IMR-90 (cell line): ENCODE measurements at regions not wholly inside any gene's neighbourhood (a gene's known extent, or its start where the extent isn't known, plus 50 kb on each side); places are given as distances from the start of the nearest gene placed in this dataset.

Experiments
- ATAC-seq: fragments of 200-7000 bp; cut with Tn5 transposase; 2 replicates; pipeline ENCODE4 v1.9.1; 2020; ENCODE audit warnings: low read depth, mild to moderate bottlenecking, moderate library complexity
- BruUV-seq: library from RNA; stranded (reverse); fragments of 400-500 nt; replicated peaks from 2 replicates; lab custom pipeline; 2021; lab: Mats Ljungman, UMichigan
- CTCF ChIA-PET: fragments of 300-600 bp; formaldehyde crosslinking; extraction: SDS; loops from one replicate; lab custom pipeline; 2021; ENCODE audit warnings: antibody characterized with exemption; lab: Yijun Ruan, JAX
- POLR2A ChIA-PET: fragments of 300-600 bp; sonication (Branson Sonifier 250); formaldehyde crosslinking; loops from one replicate; lab custom pipeline; 2022; ENCODE audit warnings: antibody characterized with exemption; ENCODE audit not compliant: unreplicated experiment; lab: Charles Lee
- DNase-seq: peaks from one replicate; pipeline ENCODE4 v3.0.0; 2013
- H2AFZ ChIP-seq: replicated peaks from 2 replicates; pipeline ENCODE3; 2013; ENCODE audit warnings: low read length, mild to moderate bottlenecking; ENCODE audit not compliant: poor library complexity
- H2AK5ac ChIP-seq: 2 replicates; pipeline ENCODE4 v1.6.1; 2013; ENCODE audit warnings: low read depth, low read length, inconsistent platforms
- H2AK9ac ChIP-seq: replicated peaks from 2 replicates; pipeline ENCODE3; 2013; ENCODE audit warnings: mild to moderate bottlenecking, low read depth, low read length, moderate library complexity; ENCODE audit not compliant: poor library complexity
- H2BK120ac ChIP-seq: 2 replicates; pipeline ENCODE4 v1.6.1; 2013; ENCODE audit warnings: low read depth, low read length, inconsistent platforms
- H2BK15ac ChIP-seq: 3 replicates; pipeline ENCODE4 v1.6.1; 2013; ENCODE audit warnings: low read depth, low read length, inconsistent platforms
- H2BK20ac ChIP-seq: 2 replicates; pipeline ENCODE4 v1.6.1; 2013; ENCODE audit warnings: low read depth, mild to moderate bottlenecking, inconsistent platforms, low read length, moderate library complexity
- H2BK5ac ChIP-seq: 2 replicates; pipeline ENCODE4 v1.6.1; 2013; ENCODE audit warnings: mild to moderate bottlenecking, low read depth, low read length, inconsistent platforms; ENCODE audit not compliant: poor library complexity, severe bottlenecking
- H3K14ac ChIP-seq: replicated peaks from 2 replicates; pipeline ENCODE4 v1.6.1; 2013; ENCODE audit warnings: low read depth, low read length, inconsistent platforms
- H3K18ac ChIP-seq: 2 replicates; pipeline ENCODE4 v1.6.1; 2013; ENCODE audit warnings: low read depth, low read length, control low read depth
- H3K23ac ChIP-seq: 2 replicates; pipeline ENCODE4 v1.6.1; 2013; ENCODE audit warnings: low read depth, low read length, inconsistent platforms
- H3K27ac ChIP-seq: 2 replicates; pipeline ENCODE4 v1.5.1; 2013; ENCODE audit warnings: mild to moderate bottlenecking, control low read depth, low read length; ENCODE audit not compliant: insufficient read depth
- H3K27me3 ChIP-seq: 2 replicates; pipeline ENCODE4 v1.6.1; 2013; ENCODE audit warnings: low read length; ENCODE audit not compliant: control insufficient read depth, insufficient read depth
- H3K36me3 ChIP-seq: 2 replicates; pipeline ENCODE4 v1.6.1; 2013; ENCODE audit warnings: low read length, mixed read lengths; ENCODE audit not compliant: control insufficient read depth, insufficient read depth
- H3K4ac ChIP-seq: 2 replicates; pipeline ENCODE4 v1.6.1; 2013; ENCODE audit warnings: low read depth, low read length, inconsistent platforms
- H3K4me1 ChIP-seq: 2 replicates; pipeline ENCODE4 v1.6.1; 2013; ENCODE audit warnings: low read length, mixed read lengths; ENCODE audit not compliant: control insufficient read depth, insufficient read depth
- H3K4me2 ChIP-seq: 2 replicates; pipeline ENCODE4 v1.6.1; 2013; ENCODE audit warnings: low read depth, mild to moderate bottlenecking, control low read depth, low read length, moderate library complexity
- H3K4me3 ChIP-seq: 2 replicates; pipeline ENCODE4 v1.5.1; 2013; ENCODE audit warnings: low read depth, mild to moderate bottlenecking, control low read depth, low read length, moderate library complexity; ENCODE audit not compliant: insufficient read depth
- H3K56ac ChIP-seq: 2 replicates; pipeline ENCODE4 v1.6.1; 2013; ENCODE audit warnings: low read length, inconsistent platforms; ENCODE audit not compliant: insufficient read depth; ENCODE audit errors: extremely low read depth
- H3K79me1 ChIP-seq, 2 experiments: 2 replicates each; pipeline ENCODE4 v1.6.1; 2013; ENCODE audit warnings: low read length in 2 of 2, inconsistent platforms in 1 of 2, low read depth in 1 of 2
- H3K9ac ChIP-seq: 2 replicates; pipeline ENCODE4 v1.6.1; 2013; ENCODE audit warnings: low read depth, low read length, control low read depth
- H3K9me1 ChIP-seq: 2 replicates; pipeline ENCODE4 v1.6.1; 2013; ENCODE audit warnings: low read length, inconsistent platforms; ENCODE audit not compliant: insufficient read depth
- H3K9me3 ChIP-seq: 2 replicates; pipeline ENCODE4 v1.6.1; 2013; ENCODE audit warnings: low read length; ENCODE audit not compliant: control insufficient read depth, insufficient read depth
- H4K20me1 ChIP-seq: 2 replicates; pipeline ENCODE4 v1.6.1; 2013; ENCODE audit warnings: low read length, inconsistent platforms; ENCODE audit not compliant: insufficient read depth
- H4K5ac ChIP-seq: 2 replicates; pipeline ENCODE4 v1.6.1; 2013; ENCODE audit warnings: mild to moderate bottlenecking, low read depth, low read length, control low read depth
- H4K8ac ChIP-seq, 2 experiments: 2 replicates each; pipeline ENCODE4 v1.6.1; 2013; ENCODE audit warnings: low read depth in 2 of 2, low read length in 2 of 2, control low read depth in 1 of 2, inconsistent platforms in 1 of 2
- H4K91ac ChIP-seq: 2 replicates; pipeline ENCODE4 v1.6.1; 2013; ENCODE audit warnings: low read depth, low read length, inconsistent platforms; ENCODE audit not compliant: insufficient read depth
- BHLHE40 ChIP-seq: fragments of 150-350 bp; IDR thresholded peaks from 2 replicates; pipeline ENCODE4 v1.6.1; 2016; ENCODE audit warnings: mild to moderate bottlenecking, low read depth, low read length
- CEBPB ChIP-seq: IDR thresholded peaks from 2 replicates; pipeline ENCODE4 v1.6.1; 2012; ENCODE audit warnings: low read depth, low read length, improper control_type of control experiment
- ELK1 ChIP-seq: fragments of 150-350 bp; IDR thresholded peaks from 2 replicates; pipeline ENCODE4 v1.6.1; 2016; ENCODE audit warnings: low read depth, mild to moderate bottlenecking, low read length, moderate library complexity, borderline replicate concordance
- FOS ChIP-seq: fragments of 150-350 bp; IDR thresholded peaks from 2 replicates; pipeline ENCODE4 v1.6.1; 2016; ENCODE audit warnings: low read depth, low read length
- MAZ ChIP-seq: IDR thresholded peaks from 2 replicates; pipeline ENCODE4 v1.6.1; 2012; ENCODE audit warnings: low read depth, mild to moderate bottlenecking, low read length, improper control_type of control experiment, moderate library complexity, borderline replicate concordance
- MXI1 ChIP-seq: IDR thresholded peaks from 2 replicates; pipeline ENCODE4 v1.6.1; 2012; ENCODE audit warnings: low read depth, mild to moderate bottlenecking, low read length, moderate library complexity, borderline replicate concordance
- NFE2L2 ChIP-seq: fragments of 150-350 bp; IDR thresholded peaks from 2 replicates; pipeline ENCODE4 v1.6.1; 2016; ENCODE audit warnings: low read depth, mild to moderate bottlenecking, low read length
- POLR2A ChIP-seq: IDR thresholded peaks from 2 replicates; pipeline ENCODE4 v1.6.1; 2012; ENCODE audit warnings: mild to moderate bottlenecking, low read depth, low read length
- RAD21 ChIP-seq: IDR thresholded peaks from 2 replicates; pipeline ENCODE4 v1.6.1; 2012; ENCODE audit warnings: low read length, improper control_type of control experiment
- RCOR1 ChIP-seq: IDR thresholded peaks from 2 replicates; pipeline ENCODE4 v1.6.1; 2012; ENCODE audit warnings: mild to moderate bottlenecking, low read length, improper control_type of control experiment; ENCODE audit not compliant: insufficient replicate concordance
- dilution Hi-C: fragments of 300-500 bp; cut with HindIII; formaldehyde crosslinking; loops from one replicate; pipeline ENCODE4 v1.14.3; 2018; ENCODE audit warnings: low sequenced_read_pairs; ENCODE audit not compliant: unreplicated experiment
- in situ Hi-C: fragments of 300-500 bp; cut with MboI; formaldehyde crosslinking; loops from 3 replicates; pipeline ENCODE4 v1.14.3; 2019; ENCODE audit warnings: low sequenced_read_pairs, inconsistent platforms, mixed read lengths
- intact Hi-C: fragments of 100-400 bp; cut with micrococcal nuclease; formaldehyde crosslinking; loops from 2 replicates; pipeline ENCODE4 v1.10.0; 2022

GRCh38 chr10:83647526-83647925 is 491.8 kb upstream of the GHITM start:
- Histone ChIP-seq H2AK9ac (no peak overlapping the region), H3K9ac (no peak overlapping the region), H3K4ac (no peak overlapping the region), H3K79me1 (no peaks in the 10 kb centered on the region), H2BK120ac (no peak overlapping the region), H4K91ac (no peak overlapping the region), H3K56ac (no peak overlapping the region), H3K9me1 (no peaks in the 10 kb centered on the region), H3K9me3 (0 out of 2 replicates have a peak, but pooled peaks cover 3% of the 10 kb centered on the region), H3K14ac (no peak overlapping the region), H3K4me2 (no peak overlapping the region), H3K4me3 (no peak overlapping the region), H4K5ac (no peak overlapping the region), H2BK15ac (no peak overlapping the region), H3K18ac (no peak overlapping the region), H3K27ac (no peak overlapping the region), H4K8ac (no peak overlapping the region), H2AFZ (no peak overlapping the region), H3K23ac (no peak overlapping the region), H2AK5ac (no peak overlapping the region), H2BK5ac (no peak overlapping the region), H4K20me1 (no peaks in the 10 kb centered on the region), H2BK20ac (no peak overlapping the region), H3K36me3 (no peaks in the 10 kb centered on the region), H3K27me3 (no peaks in the 10 kb centered on the region), H3K4me1 (no peaks in the 10 kb centered on the region)
- dilution Hi-C loops (no loop called here), intact Hi-C loops (no loop called here), in situ Hi-C loops (no loop called here)
- DNase-seq, result no peak
- no peak for TF ChIP-seq POLR2A
- TF ChIP-seq RAD21, result no peak
- no peak for TF ChIP-seq MAZ
- no peak for TF ChIP-seq NFE2L2
- no peak for TF ChIP-seq ELK1
- no peak for TF ChIP-seq FOS
- TF ChIP-seq BHLHE40, result no peak
- TF ChIP-seq CEBPB, result no peak
- TF ChIP-seq RCOR1, result no peak
- TF ChIP-seq MXI1, result no peak
- ChIA-PET CTCF (no interaction called here), POLR2A (no interaction called here)
- BruUV-seq, result no TSS peak
- no peak for ATAC-seq
